ENCODE measurements at regions not wholly inside any gene's neighbourhood (a gene's known extent, or its start where the extent isn't known, plus 50 kb on each side); places are given as distances from the start of the nearest gene placed in this dataset.

DNA sequence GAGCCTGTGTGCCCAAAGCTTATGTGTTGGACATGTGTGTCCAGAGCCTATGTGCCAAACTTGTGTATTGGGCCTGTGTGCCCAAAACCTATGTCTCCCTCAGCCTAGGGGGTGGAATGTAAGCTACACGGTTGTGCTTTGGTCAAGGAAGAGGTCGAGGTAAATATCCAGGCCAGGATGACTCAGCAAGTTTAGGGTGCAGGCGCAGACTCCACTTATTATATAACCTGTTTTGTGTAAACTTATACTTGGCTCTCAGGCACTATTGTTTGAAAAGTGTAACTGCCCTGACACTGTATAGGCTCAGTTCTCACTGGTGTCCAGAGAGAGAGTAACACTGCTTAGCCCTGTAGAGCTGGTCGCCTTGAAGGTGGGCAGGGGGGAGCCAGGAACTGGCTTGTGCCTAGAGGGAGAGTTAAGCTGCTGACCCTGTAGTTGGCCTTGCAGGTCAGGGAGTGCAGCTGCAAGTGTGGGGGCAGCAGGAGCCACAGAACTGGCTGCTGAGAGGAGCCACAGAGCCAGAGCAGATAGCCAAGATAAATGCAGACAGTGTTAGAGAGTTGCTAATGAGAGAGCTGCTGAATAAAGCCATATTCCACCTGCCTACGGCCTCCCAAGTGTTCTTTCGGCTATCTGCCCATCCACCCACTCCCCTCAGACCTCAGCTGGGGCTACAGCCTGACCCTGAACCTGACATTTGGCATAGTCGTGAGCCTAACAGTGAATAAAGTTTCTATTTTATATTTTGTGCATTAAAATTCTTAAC is 517.2 kb upstream of the SLITRK1 start:
- DNase-seq, result no peak

DNA sequence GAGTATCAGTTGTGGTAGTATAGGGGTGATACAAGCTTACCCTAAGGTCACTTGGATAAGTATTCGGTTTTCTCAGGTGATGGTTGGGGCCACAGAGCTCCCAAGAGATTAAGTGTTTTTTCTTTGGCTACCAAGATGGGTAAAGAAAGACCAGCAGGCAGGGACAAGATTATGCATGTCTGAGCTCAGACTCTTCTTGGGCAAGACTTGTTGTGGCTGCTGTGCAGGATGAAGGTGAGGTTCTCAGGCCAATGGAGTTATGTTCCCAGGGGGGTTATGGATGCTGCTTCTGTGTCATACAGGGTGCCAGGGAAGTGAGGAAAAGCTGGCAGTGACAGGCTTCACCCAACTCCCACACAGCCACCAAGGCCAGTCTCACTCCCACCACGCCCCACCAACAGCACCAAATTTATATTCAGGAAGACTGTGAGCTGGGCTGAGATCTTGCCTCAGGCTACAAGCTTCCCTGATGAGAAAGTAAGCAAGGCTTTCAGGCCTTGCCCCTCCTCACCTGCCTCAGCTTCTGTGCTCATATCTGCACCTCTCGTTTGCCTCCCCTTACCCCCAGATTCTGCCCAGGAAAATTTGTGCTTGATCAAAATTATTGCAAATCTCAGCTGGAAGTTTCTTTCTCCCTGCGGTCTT is 511.8 kb upstream of the SLITRK1 start:
- no peak for DNase-seq

DNA sequence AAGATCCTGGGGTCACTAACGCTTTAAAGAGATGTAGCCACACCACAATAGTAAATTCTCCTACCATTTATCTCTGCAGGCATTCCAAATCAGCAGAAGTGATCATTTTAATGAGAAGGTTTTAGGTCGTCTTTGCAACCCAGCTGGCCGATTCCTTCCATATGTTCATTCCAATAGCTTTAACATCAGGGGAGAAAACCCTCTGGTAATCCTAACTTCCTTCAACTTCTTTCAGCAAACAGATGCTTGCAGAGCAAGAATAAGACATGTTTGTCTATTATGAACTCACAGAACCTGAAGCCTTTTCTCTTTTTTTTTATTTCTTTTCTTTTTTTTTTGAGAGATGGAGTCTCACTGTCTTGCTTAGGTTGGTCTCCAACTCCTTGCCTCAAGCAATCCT is 498.6 kb upstream of the SLITRK1 start:
- no peak for DNase-seq

GRCh38 chr13:84377106-84377505 is 494.8 kb upstream of the SLITRK1 start:
- no peak for DNase-seq

DNA sequence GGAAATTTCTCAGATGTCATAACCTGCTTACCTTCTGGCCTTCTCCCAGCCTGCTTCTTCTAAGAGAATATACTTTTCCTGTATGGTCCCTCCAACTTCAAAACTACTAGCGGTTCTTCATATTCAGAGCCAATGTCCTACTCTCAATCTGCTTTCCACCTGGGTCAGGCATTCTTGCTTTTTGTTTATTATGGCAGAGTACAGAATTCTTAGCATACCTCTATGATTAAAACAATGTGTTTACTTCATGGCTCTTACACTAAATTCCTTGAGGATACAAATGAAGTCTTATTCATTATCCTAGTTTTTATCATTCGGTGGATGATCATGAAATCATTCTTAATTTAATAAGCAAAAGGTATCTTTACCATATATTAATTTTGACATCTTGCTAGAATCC is 484.2 kb upstream of the SLITRK1 start:
- no peak for DNase-seq

GRCh38 chr13:84362777-84363176 is 480.5 kb upstream of the SLITRK1 start:
- no peak for DNase-seq

- DNase-seq, result no peak
Measured at GRCh38 chr13:84360822-84361221, 478.5 kb upstream of the SLITRK1 start.

DNA sequence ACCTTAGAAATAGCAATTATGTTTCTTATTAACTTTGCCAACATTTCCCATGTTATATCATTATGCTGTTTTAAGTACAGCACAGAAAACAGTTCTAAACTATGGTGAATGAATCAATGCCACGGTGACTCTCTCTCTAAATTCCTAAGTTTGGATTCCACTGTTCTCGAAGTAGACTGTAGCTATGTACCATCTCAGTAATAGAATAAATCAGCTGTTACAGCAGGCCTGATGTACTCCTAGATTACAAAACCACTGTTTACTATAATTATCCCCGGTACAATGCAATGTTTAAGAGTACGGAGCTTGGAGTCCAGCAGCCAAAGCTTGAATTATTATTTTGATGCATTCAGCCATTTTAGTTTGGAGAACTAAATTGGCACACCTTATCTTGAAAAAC is 476.3 kb upstream of the SLITRK1 start:
- no peak for DNase-seq

GRCh38 chr13:84352946-84353345 is 470.7 kb upstream of the SLITRK1 start:
- DNase-seq, result no peak

- no peak for DNase-seq
Measured at GRCh38 chr13:84339456-84339855, 457.2 kb upstream of the SLITRK1 start.

GRCh38 chr13:84332346-84332745 is 450.1 kb upstream of the SLITRK1 start:
- DNase-seq, result no peak

GRCh38 chr13:84315527-84315926 is 433.3 kb upstream of the SLITRK1 start:
- DNase-seq, result no peak

- no peak for DNase-seq
Measured at GRCh38 chr13:84303035-84303434, 420.8 kb upstream of the SLITRK1 start.

GRCh38 chr13:84297251-84297650 is 415.0 kb upstream of the SLITRK1 start:
- no peak for DNase-seq

GRCh38 chr13:84296401-84296800 is 414.1 kb upstream of the SLITRK1 start:
- DNase-seq, result no peak

GRCh38 chr13:84294576-84294975 is 412.3 kb upstream of the SLITRK1 start:
- no peak for DNase-seq

GRCh38 chr13:84290386-84290785 is 408.1 kb upstream of the SLITRK1 start:
- no peak for DNase-seq

GRCh38 chr13:84279166-84279565 is 396.9 kb upstream of the SLITRK1 start:
- no peak for DNase-seq

- DNase-seq, result no peak
Measured at GRCh38 chr13:84272877-84273562, 390.7 kb upstream of the SLITRK1 start.

DNA sequence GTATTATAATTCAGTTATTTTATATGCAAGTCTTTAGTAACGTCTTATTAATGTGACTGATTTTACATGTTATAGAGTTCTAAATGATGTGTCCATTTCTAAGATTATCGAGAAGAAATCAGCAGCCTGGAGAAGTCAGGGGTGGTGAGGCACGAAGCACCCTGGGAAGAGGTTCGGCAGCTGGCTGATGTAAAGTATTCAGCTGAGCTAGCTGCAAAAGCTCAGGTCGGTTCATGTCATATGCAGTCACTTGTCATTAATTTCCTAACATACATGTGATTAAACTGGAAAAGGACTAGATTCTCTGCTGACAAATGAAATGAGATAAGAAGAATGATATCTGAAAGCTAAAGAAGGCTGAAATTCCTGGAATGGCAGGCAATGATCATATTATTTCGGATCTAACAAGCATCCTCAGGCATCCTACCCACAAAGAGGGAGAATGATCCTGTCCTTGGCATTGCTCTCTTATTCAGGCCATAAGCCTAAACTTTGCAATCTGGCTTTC is 383.0 kb upstream of the SLITRK1 start:
- no peak for DNase-seq

GRCh38 chr13:84263354-84264069 is 381.2 kb upstream of the SLITRK1 start:
- DNase-seq, result no peak

DNA sequence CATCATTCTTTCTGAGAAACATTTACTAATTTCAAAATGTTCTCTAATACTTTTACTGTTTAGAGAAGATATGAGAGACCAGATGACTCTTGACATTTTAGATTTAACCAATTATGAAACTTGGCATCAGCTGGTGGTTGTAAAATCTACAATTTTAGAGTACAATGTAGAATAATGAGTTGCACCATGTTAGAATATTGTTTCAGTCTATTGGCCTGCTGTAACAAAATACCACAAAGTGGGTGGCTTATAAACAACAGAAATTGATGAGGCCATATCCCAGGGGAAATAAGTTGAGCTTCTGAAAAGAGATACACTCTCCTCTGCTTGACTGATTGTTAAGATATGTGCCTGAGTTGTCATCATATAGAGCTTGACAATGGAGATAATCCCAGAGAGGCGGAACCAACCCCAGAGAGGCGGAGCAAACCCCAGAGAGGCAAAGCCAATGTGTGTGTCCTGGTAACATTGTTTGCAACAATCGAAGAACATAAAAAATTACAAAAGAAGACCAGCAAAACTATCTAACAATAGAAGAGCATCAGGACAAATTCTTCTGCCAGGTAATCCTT is 373.0 kb upstream of the SLITRK1 start:
- DNase-seq, result no peak

GRCh38 chr13:84249463-84249862 is 367.2 kb upstream of the SLITRK1 start:
- no peak for DNase-seq
